Loucy (cell line): ENCODE measurements at regions not wholly inside any gene's neighbourhood (a gene's known extent, or its start where the extent isn't known, plus 50 kb on each side); places are given as distances from the start of the nearest gene placed in this dataset.

Experiments used
- H2AFZ ChIP-seq: fragments of 200-600 bp; sonication (generic); 2 replicates; pipeline ENCODE4 v1.6.0; 2016; ENCODE audit warnings: antibody characterized with exemption, mild to moderate bottlenecking, low read length, moderate library complexity
- H3F3A ChIP-seq: fragments of 200-600 bp; 2 replicates; pipeline ENCODE4 v1.6.0; 2016; ENCODE audit warnings: antibody characterized with exemption, low read depth, mild to moderate bottlenecking
- H3K27me3 ChIP-seq: fragments of 200-600 bp; sonication (generic); 2 replicates; pipeline ENCODE4 v1.6.1; 2014; ENCODE audit warnings: low read length, mild to moderate bottlenecking; ENCODE audit not compliant: insufficient read depth, poor library complexity, severe bottlenecking
- H3K36me3 ChIP-seq: fragments of 200-600 bp; sonication (generic); 2 replicates; pipeline ENCODE4 v1.6.1; 2016; ENCODE audit warnings: low read length; ENCODE audit not compliant: insufficient read depth
- H3K4me1 ChIP-seq: fragments of 200-600 bp; sonication (generic); 2 replicates; pipeline ENCODE4 v1.5.1; 2014; ENCODE audit warnings: low read length, mild to moderate bottlenecking; ENCODE audit not compliant: insufficient read depth, poor library complexity, severe bottlenecking
- H3K4me2 ChIP-seq: fragments of 200-600 bp; sonication (generic); 2 replicates; pipeline ENCODE4 v1.6.0; 2014; ENCODE audit warnings: antibody characterized with exemption, low read length, low read depth, mild to moderate bottlenecking; ENCODE audit not compliant: poor library complexity, severe bottlenecking
- H3K4me3 ChIP-seq: fragments of 200-600 bp; sonication (generic); 2 replicates; pipeline ENCODE4 v1.5.1; 2014; ENCODE audit warnings: low read length, mild to moderate bottlenecking, mixed read lengths; ENCODE audit not compliant: poor library complexity, severe bottlenecking
- H3K79me2 ChIP-seq: fragments of 200-600 bp; sonication (generic); 2 replicates; pipeline ENCODE4 v1.6.1; 2014; ENCODE audit warnings: low read length; ENCODE audit not compliant: insufficient read depth
- H3K9ac ChIP-seq: fragments of 200-600 bp; sonication (generic); 2 replicates; pipeline ENCODE4 v1.6.0; 2014; ENCODE audit warnings: mild to moderate bottlenecking, low read depth, low read length, moderate library complexity; ENCODE audit not compliant: poor library complexity, severe bottlenecking
- H3K9me2 ChIP-seq: fragments of 200-600 bp; sonication (generic); replicated peaks from 2 replicates; pipeline ENCODE4 v1.6.1; 2016; ENCODE audit warnings: low read depth, low read length, mixed read lengths
- H3K9me3 ChIP-seq: fragments of 200-600 bp; sonication (generic); 2 replicates; pipeline ENCODE4 v1.6.1; 2014; ENCODE audit warnings: mild to moderate bottlenecking, antibody characterized with exemption, low read length, low read depth; ENCODE audit not compliant: insufficient read depth
- H4K20me1 ChIP-seq: fragments of 200-600 bp; sonication (generic); 2 replicates; pipeline ENCODE4 v1.6.0; 2014; ENCODE audit warnings: antibody characterized with exemption, low read length, mild to moderate bottlenecking; ENCODE audit not compliant: insufficient read depth, poor library complexity, severe bottlenecking
- CTCF ChIP-seq: fragments of 200-600 bp; sonication (generic); conservative IDR thresholded peaks from 2 replicates; pipeline ENCODE4 v1.5.1; 2014; ENCODE audit warnings: mild to moderate bottlenecking, antibody characterized with exemption, low read length
- EZH2phosphoT487 ChIP-seq: fragments of 200-600 bp; IDR thresholded peaks from 2 replicates; pipeline ENCODE4 v1.6.1; 2018; ENCODE audit warnings: antibody characterized with exemption, mild to moderate bottlenecking, moderate library complexity, borderline replicate concordance

DNA sequence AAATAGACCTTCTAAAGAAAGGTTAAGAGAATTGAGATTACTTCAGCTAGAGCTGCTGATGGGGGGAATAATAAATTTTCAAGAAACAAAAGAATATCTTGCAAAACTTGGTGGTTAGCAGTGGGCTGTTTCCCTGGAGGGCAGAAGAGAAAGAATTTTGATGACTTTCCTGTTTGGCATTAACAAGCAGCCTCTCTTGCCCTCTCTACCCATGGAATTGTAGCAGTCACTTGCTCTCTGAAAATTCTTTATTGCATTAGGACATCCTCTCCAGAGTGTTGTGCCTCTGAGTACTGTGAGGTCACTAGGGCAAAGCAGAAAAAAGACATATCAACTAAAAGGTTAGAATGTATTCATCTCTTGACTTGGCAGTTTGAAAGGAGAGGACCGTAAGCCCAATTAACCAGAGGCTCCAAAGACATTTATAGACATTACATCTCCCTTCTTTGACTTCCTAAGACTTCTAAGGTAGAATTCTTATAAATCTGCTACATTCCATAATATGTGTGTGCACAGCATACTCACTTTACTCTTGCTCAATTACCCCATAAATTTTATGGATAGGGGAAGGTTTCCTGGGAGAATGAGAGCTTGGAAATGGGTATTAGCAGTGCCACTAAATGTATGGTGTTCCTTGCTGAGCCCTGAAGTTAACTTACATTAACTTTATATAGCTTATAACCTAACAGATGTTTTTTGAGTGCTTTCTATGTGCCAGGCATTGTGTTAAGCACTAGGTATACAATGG is 215.3 kb downstream of the KIF20B start:
- TF ChIP-seq EZH2phosphoT487 = no peak
- no peak for TF ChIP-seq CTCF
- H3K27me3 ChIP-seq = no peaks in the 10 kb centered on the region
- no peak overlapping the region for H3K9ac ChIP-seq
- no peaks in the 10 kb centered on the region for H3K4me1 ChIP-seq
- no peaks in the 10 kb centered on the region for H3K79me2 ChIP-seq
- no peaks in the 10 kb centered on the region for H3F3A ChIP-seq
- H3K9me2 ChIP-seq = no peaks in the 10 kb centered on the region
- H3K4me3 ChIP-seq = no peak overlapping the region
- H3K9me3 ChIP-seq = no peaks in the 10 kb centered on the region
- no peaks in the 10 kb centered on the region for H3K36me3 ChIP-seq
- H3K4me2 ChIP-seq = no peak overlapping the region
- H4K20me1 ChIP-seq = no peaks in the 10 kb centered on the region
- no peak overlapping the region for H2AFZ ChIP-seq

GRCh38 chr10:89921403-89921802 is 220.0 kb downstream of the KIF20B start:
- no peak overlapping the region for H3K9ac ChIP-seq
- no peaks in the 10 kb centered on the region for H3K9me2 ChIP-seq
- TF ChIP-seq EZH2phosphoT487 (no peak), CTCF (no peak)
- H3K36me3 ChIP-seq = no peaks in the 10 kb centered on the region
- no peaks in the 10 kb centered on the region for H3K79me2 ChIP-seq
- no peak overlapping the region for H3K4me3 ChIP-seq
- H3K4me2 ChIP-seq = no peak overlapping the region
- no peaks in the 10 kb centered on the region for H3K27me3 ChIP-seq
- H3F3A ChIP-seq = no peaks in the 10 kb centered on the region
- H4K20me1 ChIP-seq = no peaks in the 10 kb centered on the region
- H2AFZ ChIP-seq = no peak overlapping the region
- H3K4me1 ChIP-seq = no peaks in the 10 kb centered on the region
- H3K9me3 ChIP-seq = no peaks in the 10 kb centered on the region

- Histone ChIP-seq H3K4me2 (no peak overlapping the region), H3K4me3 (no peak overlapping the region), H3K27me3 (no peaks in the 10 kb centered on the region), H3K9me2 (no peaks in the 10 kb centered on the region), H2AFZ (no peak overlapping the region), H4K20me1 (no peaks in the 10 kb centered on the region), H3K9ac (no peak overlapping the region), H3K4me1 (no peaks in the 10 kb centered on the region), H3F3A (no peaks in the 10 kb centered on the region), H3K79me2 (no peaks in the 10 kb centered on the region), H3K36me3 (no peaks in the 10 kb centered on the region), H3K9me3 (no peaks in the 10 kb centered on the region)
- TF ChIP-seq EZH2phosphoT487 (no peak), CTCF (no peak)
Observed at GRCh38 chr10:89923661-89924060, 222.3 kb downstream of the KIF20B start.
